GM13976 (cell line): ENCODE measurements at regions not wholly inside any gene's neighbourhood (a gene's known extent, or its start where the extent isn't known, plus 50 kb on each side); places are given as distances from the start of the nearest gene placed in this dataset.

ENCODE experiments used
- DNase-seq: peaks from one replicate; pipeline ENCODE4 v3.0.0; 2012; ENCODE audit warnings: low spot score
- in situ Hi-C: fragments of 300-500 bp; cut with MboI; formaldehyde crosslinking; loops from one replicate; pipeline ENCODE4 v1.12.0; 2022; ENCODE audit warnings: low sequenced_read_pairs, mixed read lengths, inconsistent platforms; ENCODE audit not compliant: unreplicated experiment
- TF ChIP-seq, protein P1 (sequence below): IDR thresholded peaks from 2 replicates; pipeline ENCODE4 v1.5.1; 2012; ENCODE audit warnings: borderline replicate concordance, mild to moderate bottlenecking; ENCODE audit not compliant: insufficient read depth; ENCODE audit errors: extremely low read depth, missing control alignments, control extremely low read depth

DNA sequence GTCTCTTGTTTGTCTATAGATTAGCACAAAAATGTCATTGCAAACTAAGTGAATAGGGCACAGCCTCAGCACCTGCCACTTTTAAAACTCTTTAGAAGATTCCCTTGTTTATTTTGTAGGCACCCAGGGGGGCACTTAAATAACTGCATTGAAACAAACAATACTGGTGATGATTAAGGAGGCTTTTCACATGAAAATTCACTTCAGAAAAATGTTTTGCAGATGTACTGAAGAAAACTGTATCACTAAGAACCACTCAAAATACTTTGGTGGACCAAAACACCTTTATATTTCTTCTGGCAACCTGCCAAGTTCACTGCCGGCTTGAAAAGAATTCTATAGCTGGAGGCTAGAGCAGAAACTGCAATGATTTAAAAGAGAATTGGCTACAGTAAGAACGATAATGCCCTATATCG, 281.5 kb downstream of the TOX3 start:
- no peak for DNase-seq
- in situ Hi-C loops, result no loop called here
- TF ChIP-seq, protein P1, sequence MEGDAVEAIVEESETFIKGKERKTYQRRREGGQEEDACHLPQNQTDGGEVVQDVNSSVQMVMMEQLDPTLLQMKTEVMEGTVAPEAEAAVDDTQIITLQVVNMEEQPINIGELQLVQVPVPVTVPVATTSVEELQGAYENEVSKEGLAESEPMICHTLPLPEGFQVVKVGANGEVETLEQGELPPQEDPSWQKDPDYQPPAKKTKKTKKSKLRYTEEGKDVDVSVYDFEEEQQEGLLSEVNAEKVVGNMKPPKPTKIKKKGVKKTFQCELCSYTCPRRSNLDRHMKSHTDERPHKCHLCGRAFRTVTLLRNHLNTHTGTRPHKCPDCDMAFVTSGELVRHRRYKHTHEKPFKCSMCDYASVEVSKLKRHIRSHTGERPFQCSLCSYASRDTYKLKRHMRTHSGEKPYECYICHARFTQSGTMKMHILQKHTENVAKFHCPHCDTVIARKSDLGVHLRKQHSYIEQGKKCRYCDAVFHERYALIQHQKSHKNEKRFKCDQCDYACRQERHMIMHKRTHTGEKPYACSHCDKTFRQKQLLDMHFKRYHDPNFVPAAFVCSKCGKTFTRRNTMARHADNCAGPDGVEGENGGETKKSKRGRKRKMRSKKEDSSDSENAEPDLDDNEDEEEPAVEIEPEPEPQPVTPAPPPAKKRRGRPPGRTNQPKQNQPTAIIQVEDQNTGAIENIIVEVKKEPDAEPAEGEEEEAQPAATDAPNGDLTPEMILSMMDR, result no peak

DNA sequence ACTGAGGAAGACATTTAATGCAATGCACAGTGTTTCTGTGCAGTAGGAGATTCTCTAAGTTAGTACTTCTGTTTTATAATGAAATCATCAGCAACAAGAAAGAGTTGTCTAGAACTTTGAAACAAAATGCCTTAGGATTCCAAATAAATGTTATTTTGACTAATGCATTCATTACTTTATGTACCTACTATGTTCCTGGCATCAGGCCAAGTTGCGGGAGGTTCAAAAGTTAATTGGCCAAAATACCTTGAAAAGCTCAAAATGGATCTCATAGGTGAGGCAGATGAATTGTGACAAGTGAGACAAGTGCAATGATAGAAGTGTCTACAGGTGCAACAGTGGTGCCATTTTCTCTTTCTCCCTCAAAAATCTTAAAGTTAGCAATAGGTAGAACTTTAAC, 289.4 kb downstream of the TOX3 start:
- TF ChIP-seq, protein P1, result no peak
- no peak for DNase-seq
- in situ Hi-C loops, result no loop called here

DNA sequence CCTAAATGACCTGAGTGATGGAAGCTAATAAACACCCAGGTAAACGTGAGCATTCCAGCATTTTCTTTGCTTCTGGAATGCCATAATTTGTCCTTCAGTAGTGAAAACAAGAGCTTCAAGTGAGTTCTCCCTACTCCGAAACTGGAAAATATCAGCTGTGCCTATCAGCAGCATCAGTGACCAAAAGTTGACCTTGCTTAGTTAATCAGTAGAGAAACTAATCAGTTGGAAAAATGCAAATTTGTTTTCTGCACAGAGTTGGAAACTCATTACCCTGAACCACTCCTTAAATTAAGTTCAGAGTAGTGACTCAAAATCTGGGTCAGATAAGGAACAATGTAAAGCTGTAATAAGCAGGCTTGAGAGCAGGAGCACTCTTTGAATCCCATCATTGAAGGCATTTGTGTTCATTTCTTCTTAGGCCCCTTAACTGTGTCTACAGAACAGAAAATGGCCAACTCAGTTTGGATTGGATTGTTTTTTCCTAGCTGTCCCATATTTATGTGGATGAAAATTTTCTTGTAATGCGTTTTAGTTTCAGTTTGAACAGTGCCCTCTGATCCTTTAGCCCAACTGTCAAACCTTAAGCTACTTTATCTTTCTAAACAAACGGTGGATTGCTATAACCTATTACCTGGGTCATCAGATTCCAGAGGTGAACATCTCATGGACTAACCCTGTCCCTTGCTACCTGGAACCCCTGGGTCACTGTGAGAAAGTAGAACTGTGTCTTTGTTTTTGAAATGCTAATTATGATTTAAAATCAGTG, 290.4 kb downstream of the TOX3 start:
- in situ Hi-C loops, result no loop called here
- TF ChIP-seq, protein P1, result no peak
- DNase-seq, result no peak

DNA sequence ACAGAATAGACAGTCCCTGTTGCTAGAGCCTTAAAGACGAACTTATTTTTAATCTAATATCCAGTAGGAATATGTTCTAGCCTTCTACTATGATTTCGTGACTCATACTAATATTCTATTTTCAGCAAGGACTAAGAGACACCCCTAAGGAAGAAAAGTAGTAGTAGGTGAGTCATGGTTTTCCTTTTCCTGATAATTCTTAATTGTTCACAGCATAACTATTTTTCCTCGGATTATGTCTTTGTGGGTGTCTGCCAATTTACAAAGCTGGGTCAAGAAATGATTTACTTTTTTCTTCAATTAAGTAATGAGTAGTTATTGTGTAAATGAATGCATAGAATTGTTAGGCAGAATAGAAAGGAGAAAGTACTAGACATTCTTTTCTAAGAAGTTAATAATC, 292.2 kb downstream of the TOX3 start:
- in situ Hi-C loops, result no loop called here
- TF ChIP-seq, protein P1, result no peak
- no peak for DNase-seq

DNA sequence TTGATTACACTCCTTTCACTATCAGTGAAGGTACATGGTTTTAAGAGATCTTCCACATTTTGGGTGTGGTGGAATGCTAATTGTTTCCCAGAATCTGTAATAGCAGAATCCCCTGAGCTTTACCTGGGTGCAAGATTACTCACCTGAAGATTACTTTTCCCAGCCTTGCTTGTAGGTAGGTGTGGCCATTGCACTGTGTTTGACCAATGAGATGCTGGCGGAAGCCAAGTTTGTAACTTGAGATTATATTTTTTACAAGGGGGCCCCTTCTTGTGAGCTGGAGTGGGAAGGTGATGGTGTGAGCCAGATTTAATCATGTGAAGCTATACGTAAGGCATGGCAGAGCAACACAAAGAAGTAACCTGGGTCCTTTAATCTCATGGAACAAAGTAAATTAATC, 294.3 kb downstream of the TOX3 start:
- in situ Hi-C loops, result no loop called here
- no peak for DNase-seq
- TF ChIP-seq, protein P1, result no peak

DNA sequence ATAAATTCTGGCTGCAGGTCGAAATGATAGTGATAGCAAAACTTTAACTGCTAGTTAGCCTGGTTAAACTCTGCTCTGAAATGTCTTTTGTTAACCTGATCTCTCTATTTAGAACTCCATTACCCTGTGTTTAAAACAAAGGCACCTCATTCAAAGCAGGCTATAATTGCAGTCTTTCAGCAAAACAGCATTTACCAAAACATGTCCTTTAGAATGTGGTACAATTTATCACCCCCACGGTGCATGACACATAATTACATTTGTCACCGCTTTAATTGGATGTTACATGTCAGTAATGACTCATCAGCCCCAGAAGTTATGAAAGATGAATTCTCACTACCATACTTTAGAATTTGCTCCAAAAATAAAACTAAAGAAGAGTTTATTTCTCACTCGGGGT, 295.4 kb downstream of the TOX3 start:
- TF ChIP-seq, protein P1, result no peak
- in situ Hi-C loops, result no loop called here
- no peak for DNase-seq
